ENCODE measurements at regions not wholly inside any gene's neighbourhood (a gene's known extent, or its start where the extent isn't known, plus 50 kb on each side); places are given as distances from the start of the nearest gene placed in this dataset.

DNA sequence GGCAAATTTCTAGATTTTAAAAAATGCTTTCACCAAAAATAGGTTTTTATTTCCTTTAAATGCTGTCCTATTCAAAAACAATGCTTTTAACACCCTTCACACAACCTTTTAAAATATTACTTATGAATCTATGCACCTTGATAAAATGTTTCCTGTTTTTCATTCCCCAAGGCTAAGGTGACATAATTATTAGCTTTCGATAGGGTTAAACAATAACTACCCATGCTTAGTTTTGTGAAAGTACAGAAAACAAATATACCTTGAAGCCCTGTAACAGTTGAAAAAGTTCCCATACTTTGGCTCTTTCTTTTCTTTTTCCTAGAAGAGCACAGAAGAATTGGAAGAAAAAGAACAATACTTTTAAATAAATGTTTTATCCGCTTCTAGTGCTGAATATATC lies 54.9 kb upstream of the ITPRID2 start:
- H4K20me1 ChIP-seq (ENCODE audit: control insufficient read depth, insufficient read depth, insufficient read length): no peaks in the 10 kb centered on the region
- no peak overlapping the region for H2AFZ ChIP-seq (ENCODE audit: low read length)
- H3K14ac ChIP-seq (ENCODE audit: insufficient read depth, low read length): no peak overlapping the region
- Mint-ChIP-seq H3K4me1 (no peaks in the 10 kb centered on the region), H3K9me3 (peaks cover 0 to 3% of the 10 kb centered on the region in 2 experiments; a peak in 1 of 5 replicates), H3K36me3 (ENCODE audit: insufficient read depth in 1 of 3, low read depth in 3 of 3) (0 out of 7 replicates have a peak, but pooled peaks cover 0 to 1% (median 0%) of the 10 kb centered on the region in 3 experiments), H3K27ac (no peak overlapping the region), H3K27me3 (ENCODE audit: low read depth) (no peaks in the 10 kb centered on the region; the same call in 1 of the 2 replicates), H3K4me3 (no peak overlapping the region)
- WGBS (ENCODE audit: extremely low coverage, insufficient read length, low lambda C conversion rate): no CpG with 5 or more reads among the region's 2 CpGs
- H2BK12ac ChIP-seq (ENCODE audit: insufficient read length, low read depth, low read length): no peak overlapping the region
- DNase-seq: no peak
- H3K79me2 ChIP-seq (ENCODE audit: insufficient read depth, low read length): no peaks in the 10 kb centered on the region
- H2BK5ac ChIP-seq (ENCODE audit: insufficient read length, low read length): no peak overlapping the region
- no peak overlapping the region for H4K5ac ChIP-seq (ENCODE audit: insufficient read length, low read depth, low read length)
- H2BK120ac ChIP-seq (ENCODE audit: low read depth, low read length, poor library complexity, severe bottlenecking): no peak overlapping the region
- H4K8ac ChIP-seq (replicated peaks; ENCODE audit: insufficient read length, low read depth, low read length): no peak overlapping the region
- H3K9ac ChIP-seq (ENCODE audit: extremely low read depth, insufficient read length, low read length): no peak overlapping the region
- H2BK20ac ChIP-seq (ENCODE audit: low read depth, low read length, poor library complexity, severe bottlenecking): no peak overlapping the region
- no peaks in the 10 kb centered on the region for H3K79me1 ChIP-seq (ENCODE audit: insufficient read depth, low read depth, low read length, poor library complexity, severe bottlenecking)
- no peaks in the 10 kb centered on the region for H3K23me2 ChIP-seq (ENCODE audit: insufficient read length, low read depth, low read length, poor library complexity, severe bottlenecking)
- no peak overlapping the region for H3K18ac ChIP-seq (ENCODE audit: insufficient read length, low read depth, low read length)
- no peak overlapping the region for H3K23ac ChIP-seq (ENCODE audit: insufficient read length, low read depth, low read length)
- no peak overlapping the region for H3T11ph ChIP-seq (ENCODE audit: low read length)
- no peak overlapping the region for H3K27ac ChIP-seq (ENCODE audit: insufficient read length, low read depth, low read length)
- no peaks in the 10 kb centered on the region for H3K27me3 ChIP-seq (ENCODE audit: insufficient read depth, low read length)
- H3K9me3 ChIP-seq (ENCODE audit: control insufficient read depth, low read depth, low read length): no peaks in the 10 kb centered on the region
- no peaks in the 10 kb centered on the region for H3K4me1 ChIP-seq (ENCODE audit: insufficient read depth, low read length)
- H2BK15ac ChIP-seq (ENCODE audit: low read depth, low read length): no peak overlapping the region
- no peak overlapping the region for H2AK5ac ChIP-seq (ENCODE audit: insufficient read length, low read length)
- H3K56ac ChIP-seq (ENCODE audit: insufficient read length, low read depth, low read length): no peak overlapping the region
- H3K4me2 ChIP-seq (ENCODE audit: insufficient read depth, insufficient read length, low read length): no peak overlapping the region
- TF ChIP-seq, protein P1, sequence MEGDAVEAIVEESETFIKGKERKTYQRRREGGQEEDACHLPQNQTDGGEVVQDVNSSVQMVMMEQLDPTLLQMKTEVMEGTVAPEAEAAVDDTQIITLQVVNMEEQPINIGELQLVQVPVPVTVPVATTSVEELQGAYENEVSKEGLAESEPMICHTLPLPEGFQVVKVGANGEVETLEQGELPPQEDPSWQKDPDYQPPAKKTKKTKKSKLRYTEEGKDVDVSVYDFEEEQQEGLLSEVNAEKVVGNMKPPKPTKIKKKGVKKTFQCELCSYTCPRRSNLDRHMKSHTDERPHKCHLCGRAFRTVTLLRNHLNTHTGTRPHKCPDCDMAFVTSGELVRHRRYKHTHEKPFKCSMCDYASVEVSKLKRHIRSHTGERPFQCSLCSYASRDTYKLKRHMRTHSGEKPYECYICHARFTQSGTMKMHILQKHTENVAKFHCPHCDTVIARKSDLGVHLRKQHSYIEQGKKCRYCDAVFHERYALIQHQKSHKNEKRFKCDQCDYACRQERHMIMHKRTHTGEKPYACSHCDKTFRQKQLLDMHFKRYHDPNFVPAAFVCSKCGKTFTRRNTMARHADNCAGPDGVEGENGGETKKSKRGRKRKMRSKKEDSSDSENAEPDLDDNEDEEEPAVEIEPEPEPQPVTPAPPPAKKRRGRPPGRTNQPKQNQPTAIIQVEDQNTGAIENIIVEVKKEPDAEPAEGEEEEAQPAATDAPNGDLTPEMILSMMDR (conservative IDR thresholded peaks at IDR 0.05): no peak
- H4K91ac ChIP-seq (ENCODE audit: insufficient read length, low read depth, low read length): no peak overlapping the region
- no peak overlapping the region for H3K4ac ChIP-seq (ENCODE audit: low read depth, low read length)

Data from H9 (cell line).